ENCODE measurements at regions not wholly inside any gene's neighbourhood (a gene's known extent, or its start where the extent isn't known, plus 50 kb on each side); places are given as distances from the start of the nearest gene placed in this dataset.

DNA sequence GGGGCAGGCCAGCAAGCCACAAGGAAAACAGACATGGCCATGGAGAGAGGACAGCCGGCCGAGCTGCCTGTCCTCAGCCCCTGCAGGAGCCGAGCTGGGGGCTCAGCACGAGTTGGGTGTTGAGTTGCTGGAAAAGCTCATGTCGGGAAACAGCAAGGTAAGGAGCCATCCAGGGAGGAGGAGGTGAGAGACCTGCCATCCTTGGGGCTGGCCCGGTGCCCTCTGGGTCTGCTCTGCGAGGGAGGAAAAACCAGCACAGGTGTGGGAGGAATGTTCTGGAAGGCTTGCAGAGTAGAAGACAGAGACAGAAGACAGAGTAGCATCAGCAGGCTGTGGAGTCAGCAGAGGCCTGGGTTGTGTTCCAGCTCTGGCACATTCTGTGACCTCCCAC, 548.8 kb downstream of the PTPRU start:
- peaks cover 81% of the 10 kb centered on the region for H3K27me3 ChIP-seq
- 59 to 63% methylated on average over 2 to 3 of the region's 7 CpGs for WGBS, 2 donors (ENCODE audit: low coverage in 1 of 2)
- H3K36me3 ChIP-seq = no peaks in the 10 kb centered on the region
- H3K9me3 ChIP-seq = peaks cover 0 to under 1% (median 0%) of the 10 kb centered on the region in 3 donors
- TF ChIP-seq EP300 (IDR thresholded peaks at IDR 0.05) (no peak), POLR2AphosphoS5 (IDR thresholded peaks at IDR 0.05) (no peak), POLR2A (IDR thresholded peaks at IDR 0.05) (no peak)
- TF ChIP-seq, protein P1, sequence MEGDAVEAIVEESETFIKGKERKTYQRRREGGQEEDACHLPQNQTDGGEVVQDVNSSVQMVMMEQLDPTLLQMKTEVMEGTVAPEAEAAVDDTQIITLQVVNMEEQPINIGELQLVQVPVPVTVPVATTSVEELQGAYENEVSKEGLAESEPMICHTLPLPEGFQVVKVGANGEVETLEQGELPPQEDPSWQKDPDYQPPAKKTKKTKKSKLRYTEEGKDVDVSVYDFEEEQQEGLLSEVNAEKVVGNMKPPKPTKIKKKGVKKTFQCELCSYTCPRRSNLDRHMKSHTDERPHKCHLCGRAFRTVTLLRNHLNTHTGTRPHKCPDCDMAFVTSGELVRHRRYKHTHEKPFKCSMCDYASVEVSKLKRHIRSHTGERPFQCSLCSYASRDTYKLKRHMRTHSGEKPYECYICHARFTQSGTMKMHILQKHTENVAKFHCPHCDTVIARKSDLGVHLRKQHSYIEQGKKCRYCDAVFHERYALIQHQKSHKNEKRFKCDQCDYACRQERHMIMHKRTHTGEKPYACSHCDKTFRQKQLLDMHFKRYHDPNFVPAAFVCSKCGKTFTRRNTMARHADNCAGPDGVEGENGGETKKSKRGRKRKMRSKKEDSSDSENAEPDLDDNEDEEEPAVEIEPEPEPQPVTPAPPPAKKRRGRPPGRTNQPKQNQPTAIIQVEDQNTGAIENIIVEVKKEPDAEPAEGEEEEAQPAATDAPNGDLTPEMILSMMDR (IDR thresholded peaks at IDR 0.05) = no peak
- no peak overlapping the region for H3K27ac ChIP-seq
- no peaks in the 10 kb centered on the region for H3K4me1 ChIP-seq
- ATAC-seq = no peak
- H3K4me3 ChIP-seq = no peak overlapping the region

DNA sequence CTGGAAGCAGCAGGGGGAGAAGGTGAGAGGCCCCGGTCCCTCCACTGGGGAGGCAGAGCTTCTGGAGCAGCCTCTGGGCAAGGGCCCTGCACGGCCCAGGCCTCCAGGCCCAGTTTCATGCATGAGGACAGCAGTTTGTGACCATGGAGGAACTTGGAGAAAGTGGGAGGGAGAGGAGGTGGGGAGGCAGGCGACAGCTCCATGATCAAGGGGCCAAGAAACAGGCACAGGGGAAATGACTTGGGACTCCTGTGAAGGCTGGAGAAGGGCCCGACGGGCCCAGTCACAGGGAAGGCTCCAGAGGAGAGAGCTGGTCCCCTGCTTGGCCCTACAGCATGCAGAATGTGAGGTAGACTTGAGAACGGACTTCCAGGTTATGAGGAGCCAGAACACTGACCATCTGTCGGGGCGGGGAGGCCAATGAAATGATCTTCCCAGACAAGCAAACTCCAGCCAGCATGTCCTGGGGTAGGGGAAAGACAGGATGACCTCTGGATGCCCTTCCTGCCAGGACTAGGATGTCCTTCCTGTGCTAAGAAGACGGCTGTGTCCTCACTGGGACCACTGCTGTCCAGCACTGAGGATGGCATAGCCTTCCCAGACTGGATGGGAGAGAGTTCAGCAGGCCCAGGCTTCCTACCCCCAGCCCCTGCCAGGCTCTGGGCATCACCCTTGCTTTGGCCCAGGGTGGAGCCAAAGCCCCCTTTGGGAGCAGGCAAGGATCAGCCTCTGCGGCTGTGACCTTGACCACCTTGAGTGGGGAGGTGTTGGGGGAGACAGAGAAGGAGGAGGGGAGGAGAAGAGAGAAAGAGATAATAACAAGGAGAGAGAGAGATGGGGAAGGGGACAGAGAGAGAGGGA, 548.2 kb downstream of the PTPRU start:
- ATAC-seq = no peak
- Histone ChIP-seq H3K27ac (no peak overlapping the region), H3K4me3 (no peak overlapping the region), H3K9me3 (peaks cover 0 to 7% (median 0%) of the 10 kb centered on the region in 3 donors), H3K27me3 (peaks cover 85% of the 10 kb centered on the region), H3K36me3 (no peaks in the 10 kb centered on the region), H3K4me1 (no peaks in the 10 kb centered on the region)
- WGBS, 2 donors (ENCODE audit: low coverage in 1 of 2) = 50% methylated on average over 4 of the region's 10 CpGs; no CpG with 5 or more reads in 1 of the 2 donors
- TF ChIP-seq POLR2A (IDR thresholded peaks at IDR 0.05) (no peak), POLR2AphosphoS5 (IDR thresholded peaks at IDR 0.05) (no peak), EP300 (IDR thresholded peaks at IDR 0.05) (no peak)
- TF ChIP-seq, protein P1 (IDR thresholded peaks at IDR 0.05) = no peak

DNA sequence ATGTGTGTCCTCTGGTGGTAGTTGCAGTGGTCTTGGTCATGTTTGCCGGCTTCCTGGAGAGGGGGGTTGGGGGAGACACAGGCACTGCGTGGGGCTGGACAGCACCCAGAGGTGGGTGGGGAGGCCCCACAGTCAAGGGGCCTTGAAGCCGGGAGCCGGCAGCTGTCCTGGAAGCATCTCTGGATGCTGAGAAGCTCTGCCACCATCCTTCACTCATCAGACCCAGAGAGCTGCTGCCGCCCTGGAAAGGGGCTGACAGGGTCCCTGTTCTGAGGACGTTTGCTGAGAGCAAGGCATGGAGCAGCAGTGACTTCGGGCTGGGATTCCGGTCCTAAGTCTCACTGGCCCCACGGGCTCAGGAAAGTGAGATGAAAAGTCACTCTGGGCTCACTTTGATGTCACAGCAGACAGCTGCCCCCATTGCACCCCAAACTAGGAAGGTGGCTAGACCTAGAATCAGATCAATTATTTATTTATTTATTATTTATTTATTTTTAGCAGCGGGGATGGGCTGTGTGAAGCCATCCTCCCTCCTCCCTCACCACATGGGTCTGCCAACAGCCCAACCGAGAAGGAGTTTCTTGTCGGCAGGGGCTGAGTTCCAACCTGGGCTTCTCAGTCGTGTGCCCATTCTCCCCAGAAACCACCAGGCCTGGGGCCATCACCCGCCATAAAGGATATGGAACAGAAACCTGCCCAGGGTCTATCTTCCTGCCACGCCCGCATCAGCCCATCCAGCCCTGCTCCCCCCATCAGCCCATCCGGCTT, 547.4 kb downstream of the PTPRU start:
- Histone ChIP-seq H3K4me3 (no peak overlapping the region), H3K27me3 (peaks cover 89% of the 10 kb centered on the region), H3K4me1 (no peaks in the 10 kb centered on the region), H3K27ac (no peak overlapping the region), H3K9me3 (peaks cover 0 to 15% (median 0%) of the 10 kb centered on the region in 3 donors), H3K36me3 (no peaks in the 10 kb centered on the region)
- no peak for TF ChIP-seq POLR2AphosphoS5 (IDR thresholded peaks at IDR 0.05)
- no peak for TF ChIP-seq POLR2A (IDR thresholded peaks at IDR 0.05)
- TF ChIP-seq, protein P1 (IDR thresholded peaks at IDR 0.05) = no peak
- no peak for TF ChIP-seq EP300 (IDR thresholded peaks at IDR 0.05)
- 67 to 74% methylated on average over 1 to 3 of the region's 17 CpGs for WGBS, 2 donors (ENCODE audit: low coverage in 1 of 2)
- ATAC-seq = no peak

DNA sequence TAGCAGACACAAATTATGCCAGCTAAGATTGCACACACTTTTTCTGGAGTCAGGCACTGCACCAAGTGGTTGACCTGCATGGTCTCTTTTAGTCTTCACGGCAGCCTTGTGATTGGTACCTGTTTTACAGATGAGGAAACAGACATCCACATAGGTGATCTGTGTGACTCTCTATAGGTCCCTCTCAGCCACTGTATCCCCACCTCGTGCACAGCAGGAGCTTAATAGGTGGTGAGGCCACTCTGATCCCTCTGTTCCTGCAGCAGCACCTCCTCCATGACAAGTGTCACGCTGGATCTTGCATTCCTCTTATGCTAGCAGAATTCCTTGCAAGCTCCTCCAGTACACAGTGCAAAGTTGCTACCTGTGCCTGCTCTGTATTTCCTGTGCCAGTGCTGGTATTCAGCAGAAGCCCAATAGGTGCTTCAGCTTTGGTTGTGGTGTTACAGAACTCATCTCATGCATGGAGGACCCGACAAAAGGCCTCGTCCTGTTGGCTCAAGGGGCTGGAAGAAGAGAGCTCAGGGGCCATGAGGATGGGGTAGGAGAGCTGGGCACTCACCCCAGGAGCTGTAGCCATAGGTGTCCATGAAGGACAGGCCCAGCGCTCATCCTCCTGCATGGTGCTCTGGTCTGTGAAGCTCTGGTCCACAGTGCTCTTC, 546.7 kb downstream of the PTPRU start:
- no peaks in the 10 kb centered on the region for H3K36me3 ChIP-seq
- no peak for ATAC-seq
- 53 to 83% methylated on average over 2 of the region's 6 CpGs for WGBS, 2 donors (ENCODE audit: low coverage in 1 of 2)

More for the DNA sequence above, 546.7 kb downstream of the PTPRU start:
- no peak for TF ChIP-seq POLR2AphosphoS5 (IDR thresholded peaks at IDR 0.05)
- TF ChIP-seq, protein P1 (IDR thresholded peaks at IDR 0.05) = no peak
- no peak for TF ChIP-seq EP300 (IDR thresholded peaks at IDR 0.05)
- no peak for TF ChIP-seq POLR2A (IDR thresholded peaks at IDR 0.05)
- Histone ChIP-seq H3K27ac (no peak overlapping the region), H3K9me3 (peaks cover 0 to 18% (median 0%) of the 10 kb centered on the region in 3 donors), H3K4me3 (no peak overlapping the region), H3K4me1 (no peaks in the 10 kb centered on the region), H3K27me3 (peaks cover 94% of the 10 kb centered on the region)
